ENCODE measurements at regions not wholly inside any gene's neighbourhood (a gene's known extent, or its start where the extent isn't known, plus 50 kb on each side); places are given as distances from the start of the nearest gene placed in this dataset.

DNA sequence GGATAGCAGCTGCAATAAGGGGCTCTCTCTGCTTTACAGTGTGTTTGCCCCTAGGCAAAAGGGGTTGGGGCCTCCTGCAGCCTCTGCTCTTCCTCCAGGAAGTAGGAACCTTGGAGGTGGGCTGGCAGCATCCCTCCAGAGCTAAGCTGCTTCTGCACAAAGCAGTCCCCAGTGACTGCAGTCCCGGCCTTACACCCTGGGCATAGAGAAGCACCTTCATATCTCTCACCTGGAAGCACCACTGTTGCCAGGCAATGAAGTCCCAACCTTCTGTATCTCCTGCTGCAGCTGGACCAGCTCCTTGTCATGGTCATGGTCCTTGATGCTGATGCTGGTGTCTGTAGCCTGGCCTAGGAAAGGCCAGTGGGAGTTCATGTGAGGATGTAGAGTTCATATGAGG lies 171.1 kb upstream of the TET2 start:
- TF ChIP-seq, protein P1, sequence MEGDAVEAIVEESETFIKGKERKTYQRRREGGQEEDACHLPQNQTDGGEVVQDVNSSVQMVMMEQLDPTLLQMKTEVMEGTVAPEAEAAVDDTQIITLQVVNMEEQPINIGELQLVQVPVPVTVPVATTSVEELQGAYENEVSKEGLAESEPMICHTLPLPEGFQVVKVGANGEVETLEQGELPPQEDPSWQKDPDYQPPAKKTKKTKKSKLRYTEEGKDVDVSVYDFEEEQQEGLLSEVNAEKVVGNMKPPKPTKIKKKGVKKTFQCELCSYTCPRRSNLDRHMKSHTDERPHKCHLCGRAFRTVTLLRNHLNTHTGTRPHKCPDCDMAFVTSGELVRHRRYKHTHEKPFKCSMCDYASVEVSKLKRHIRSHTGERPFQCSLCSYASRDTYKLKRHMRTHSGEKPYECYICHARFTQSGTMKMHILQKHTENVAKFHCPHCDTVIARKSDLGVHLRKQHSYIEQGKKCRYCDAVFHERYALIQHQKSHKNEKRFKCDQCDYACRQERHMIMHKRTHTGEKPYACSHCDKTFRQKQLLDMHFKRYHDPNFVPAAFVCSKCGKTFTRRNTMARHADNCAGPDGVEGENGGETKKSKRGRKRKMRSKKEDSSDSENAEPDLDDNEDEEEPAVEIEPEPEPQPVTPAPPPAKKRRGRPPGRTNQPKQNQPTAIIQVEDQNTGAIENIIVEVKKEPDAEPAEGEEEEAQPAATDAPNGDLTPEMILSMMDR (IDR thresholded peaks at IDR 0.05; ENCODE audit: borderline replicate concordance, extremely low read depth, low read length, poor library complexity, severe bottlenecking): no peak
- no peak for TF ChIP-seq EZH2 (IDR thresholded peaks at IDR 0.05; ENCODE audit: borderline replicate concordance, low read depth, low read length, severe bottlenecking)

Data from DND-41 (cell line).